Suprapubic skin (tissue), 4 donors: ENCODE measurements at regions not wholly inside any gene's neighbourhood (a gene's known extent, or its start where the extent isn't known, plus 50 kb on each side); places are given as distances from the start of the nearest gene placed in this dataset.

Experiments used
- EP300 ChIP-seq: sonication (generic); formaldehyde crosslinking; IDR thresholded peaks from one replicate; pipeline ENCODE4 v1.6.1; 2017; ENCODE audit warnings: antibody characterized with exemption
- POLR2A ChIP-seq, 2 donors: fragments of 450-650 bp; IDR thresholded peaks; one replicate each; pipeline ENCODE4 v1.6.1; 2017; ENCODE audit warnings: antibody characterized with exemption in 2 of 2, mild to moderate bottlenecking in 2 of 2, moderate library complexity in 2 of 2
- POLR2AphosphoS5 ChIP-seq, 3 donors: sonication (generic); formaldehyde crosslinking; IDR thresholded peaks; one replicate each; pipeline ENCODE4 v1.6.1; 2017; ENCODE audit warnings: antibody characterized with exemption in 3 of 3
- TF ChIP-seq, protein P1 (sequence below), 2 donors: fragments of 200-600 bp in 1 of 2; fragments of 450-650 bp in 1 of 2; sonication (generic) in 1 of 2; IDR thresholded peaks; one replicate each; pipeline ENCODE4 v1.5.1; 2016 to 2019; ENCODE audit warnings: antibody characterized with exemption in 2 of 2, mild to moderate bottlenecking in 1 of 2, moderate library complexity in 1 of 2

DNA sequence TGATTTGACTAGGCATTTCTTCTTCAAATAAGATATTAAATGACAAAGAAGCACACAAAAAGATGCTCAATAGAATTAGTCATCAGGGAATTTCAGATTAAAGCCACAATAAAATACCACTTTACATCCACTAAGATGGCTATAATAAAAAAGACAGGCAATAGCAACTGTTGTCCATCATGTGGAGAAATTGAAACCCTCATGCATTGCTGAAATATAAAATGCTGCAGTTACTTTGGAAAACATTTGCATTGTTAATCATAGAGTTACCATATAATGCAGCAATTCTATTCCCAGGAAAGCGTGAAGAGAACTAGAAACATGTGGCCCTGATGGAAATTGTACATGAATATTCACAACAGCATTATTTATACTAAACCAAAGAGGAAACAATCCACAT is 605.5 kb upstream of the SLITRK1 start:
- TF ChIP-seq, protein P1, sequence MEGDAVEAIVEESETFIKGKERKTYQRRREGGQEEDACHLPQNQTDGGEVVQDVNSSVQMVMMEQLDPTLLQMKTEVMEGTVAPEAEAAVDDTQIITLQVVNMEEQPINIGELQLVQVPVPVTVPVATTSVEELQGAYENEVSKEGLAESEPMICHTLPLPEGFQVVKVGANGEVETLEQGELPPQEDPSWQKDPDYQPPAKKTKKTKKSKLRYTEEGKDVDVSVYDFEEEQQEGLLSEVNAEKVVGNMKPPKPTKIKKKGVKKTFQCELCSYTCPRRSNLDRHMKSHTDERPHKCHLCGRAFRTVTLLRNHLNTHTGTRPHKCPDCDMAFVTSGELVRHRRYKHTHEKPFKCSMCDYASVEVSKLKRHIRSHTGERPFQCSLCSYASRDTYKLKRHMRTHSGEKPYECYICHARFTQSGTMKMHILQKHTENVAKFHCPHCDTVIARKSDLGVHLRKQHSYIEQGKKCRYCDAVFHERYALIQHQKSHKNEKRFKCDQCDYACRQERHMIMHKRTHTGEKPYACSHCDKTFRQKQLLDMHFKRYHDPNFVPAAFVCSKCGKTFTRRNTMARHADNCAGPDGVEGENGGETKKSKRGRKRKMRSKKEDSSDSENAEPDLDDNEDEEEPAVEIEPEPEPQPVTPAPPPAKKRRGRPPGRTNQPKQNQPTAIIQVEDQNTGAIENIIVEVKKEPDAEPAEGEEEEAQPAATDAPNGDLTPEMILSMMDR (IDR thresholded peaks at IDR 0.05) = no peak
- TF ChIP-seq POLR2A (IDR thresholded peaks at IDR 0.05) (no peak), POLR2AphosphoS5 (IDR thresholded peaks at IDR 0.05) (no peak), EP300 (no peak)
